SU-DHL-6 (cell line): ENCODE measurements at regions not wholly inside any gene's neighbourhood (a gene's known extent, or its start where the extent isn't known, plus 50 kb on each side); places are given as distances from the start of the nearest gene placed in this dataset.

Experiments used
- EZH2phosphoT487 ChIP-seq: fragments of 200-600 bp; sonication (generic), shearing (Covaris generic); conservative IDR thresholded peaks from 2 replicates; pipeline ENCODE4 v1.6.1; 2018; ENCODE audit warnings: mild to moderate bottlenecking, antibody characterized with exemption, low read length, moderate library complexity, mixed read lengths
- TF ChIP-seq, protein P1 (sequence below): fragments of 200-600 bp; sonication (generic); IDR thresholded peaks from one replicate; pipeline ENCODE4 v1.5.1; 2017; ENCODE audit warnings: antibody characterized with exemption, mild to moderate bottlenecking, low read length, moderate library complexity; ENCODE audit not compliant: insufficient read depth, poor library complexity, severe bottlenecking

DNA sequence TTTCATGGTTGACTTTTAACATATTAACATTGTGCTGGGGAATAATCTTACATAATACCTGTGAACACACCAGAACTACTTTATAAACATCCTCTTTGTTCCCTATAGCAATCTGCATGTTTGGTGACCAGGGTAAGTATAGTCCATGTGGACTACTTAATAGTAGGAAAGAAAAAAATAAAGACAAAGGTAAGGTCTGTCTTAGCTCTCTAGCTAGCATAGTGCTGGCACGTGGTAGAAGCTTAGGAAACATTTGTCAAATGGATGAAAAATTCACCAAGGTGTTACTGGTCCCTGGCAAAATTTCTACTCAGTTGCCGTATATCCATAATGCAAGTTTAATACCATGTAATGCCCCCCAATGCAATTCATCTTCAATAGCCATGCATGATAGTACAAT is 78.6 kb upstream of the ABCA1 start:
- TF ChIP-seq, protein P1, sequence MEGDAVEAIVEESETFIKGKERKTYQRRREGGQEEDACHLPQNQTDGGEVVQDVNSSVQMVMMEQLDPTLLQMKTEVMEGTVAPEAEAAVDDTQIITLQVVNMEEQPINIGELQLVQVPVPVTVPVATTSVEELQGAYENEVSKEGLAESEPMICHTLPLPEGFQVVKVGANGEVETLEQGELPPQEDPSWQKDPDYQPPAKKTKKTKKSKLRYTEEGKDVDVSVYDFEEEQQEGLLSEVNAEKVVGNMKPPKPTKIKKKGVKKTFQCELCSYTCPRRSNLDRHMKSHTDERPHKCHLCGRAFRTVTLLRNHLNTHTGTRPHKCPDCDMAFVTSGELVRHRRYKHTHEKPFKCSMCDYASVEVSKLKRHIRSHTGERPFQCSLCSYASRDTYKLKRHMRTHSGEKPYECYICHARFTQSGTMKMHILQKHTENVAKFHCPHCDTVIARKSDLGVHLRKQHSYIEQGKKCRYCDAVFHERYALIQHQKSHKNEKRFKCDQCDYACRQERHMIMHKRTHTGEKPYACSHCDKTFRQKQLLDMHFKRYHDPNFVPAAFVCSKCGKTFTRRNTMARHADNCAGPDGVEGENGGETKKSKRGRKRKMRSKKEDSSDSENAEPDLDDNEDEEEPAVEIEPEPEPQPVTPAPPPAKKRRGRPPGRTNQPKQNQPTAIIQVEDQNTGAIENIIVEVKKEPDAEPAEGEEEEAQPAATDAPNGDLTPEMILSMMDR: no peak
- TF ChIP-seq EZH2phosphoT487: no peak
